ENCODE measurements at regions not wholly inside any gene's neighbourhood (a gene's known extent, or its start where the extent isn't known, plus 50 kb on each side); places are given as distances from the start of the nearest gene placed in this dataset.

- CTCF ChIA-PET, result no interaction called here
Measured at GRCh38 chrX:107398115-107398514, 51.3 kb upstream of the FRMPD3 start.

More at GRCh38 chrX:107398115-107398514, 51.3 kb upstream of the FRMPD3 start:
- Histone ChIP-seq H3K4me1 (ENCODE audit: control insufficient read depth in 2 of 2, insufficient read depth in 2 of 2, low read length in 2 of 2) (no peaks in the 10 kb centered on the region), H3K27me3 (ENCODE audit: control insufficient read depth in 2 of 2, insufficient read depth in 2 of 2, low read length in 2 of 2) (no peaks in the 10 kb centered on the region), H3K9me3 (ENCODE audit: control insufficient read depth in 2 of 3, low read length in 3 of 3) (no peaks in the 10 kb centered on the region), H3K4me3 (ENCODE audit: low read length) (no peak overlapping the region), H3K27ac (ENCODE audit: low read depth, low read length) (no peak overlapping the region), H3K36me3 (ENCODE audit: control insufficient read depth in 2 of 3, insufficient read depth in 3 of 3, low read length in 3 of 3) (no peaks in the 10 kb centered on the region)
- DNase-seq (no peak), ATAC-seq (no peak)
- Mint-ChIP-seq H3K4me1 (no peaks in the 10 kb centered on the region), H3K9me3 (peaks cover 0 to 9% (median 3%) of the 10 kb centered on the region in 11 donors), H3K4me3 (peak overlapping the region in 1 of 10 donors; percentile 31), H3K36me3 (no peaks in the 10 kb centered on the region), H3K27ac (no peak overlapping the region), H3K27me3 (peaks cover 2 to 19% (median 10%) of the 10 kb centered on the region in 5 donors)
- POLR2A ChIA-PET, result no interaction called here
- intact Hi-C loops (cut with micrococcal nuclease), result no loop called here
